ENCODE measurements at regions not wholly inside any gene's neighbourhood (a gene's known extent, or its start where the extent isn't known, plus 50 kb on each side); places are given as distances from the start of the nearest gene placed in this dataset.
"Not testable (repeated sequence)": the region's sequence is repeated elsewhere in the genome, so short reads cannot be mapped to it uniquely, and the experiment has no call there.

GRCh38 chr15:89018207-89018606, 70.0 kb upstream of the ABHD2 start:
- no peaks in the 10 kb centered on the region for H3K36me3 ChIP-seq (ENCODE audit: control insufficient read depth, insufficient read depth, low read length)
- no peak for DNase-seq
- H3K4me3 Mint-ChIP-seq (ENCODE audit: unreplicated experiment): no peak overlapping the region
- ChIA-PET POLR2A (interaction anchor here (0.7 kb wide), 1 partner anchor 104 kb away, joined by 3 read pairs; no protein-coding TSS in a partner anchor), CTCF (interaction anchor here (1.7 kb wide), 1 partner anchor 114 kb away, joined by 24 read pairs; no protein-coding TSS in a partner anchor)
- no TSS peak for BruUV-seq (replicated peaks)
- H3K9me3 Mint-ChIP-seq (ENCODE audit: unreplicated experiment): peaks cover 20% of the 10 kb centered on the region
- H3K4me1 Mint-ChIP-seq (ENCODE audit: low read depth, unreplicated experiment): peaks cover 7% of the 10 kb centered on the region
- no peaks in the 10 kb centered on the region for H3K36me3 Mint-ChIP-seq (ENCODE audit: insufficient read depth, unreplicated experiment)
- H3K9me3 ChIP-seq: 0 out of 2 replicates have a peak, but pooled peaks cover 2% of the 10 kb centered on the region
- no peaks in the 10 kb centered on the region for H3K27me3 Mint-ChIP-seq (ENCODE audit: insufficient read depth, unreplicated experiment)
- TF ChIP-seq CTCF (IDR thresholded peaks at IDR 0.05; ENCODE audit: insufficient read depth in 1 of 2, low read depth in 1 of 2, low read length in 1 of 2, severe bottlenecking in 1 of 2, unreplicated experiment in 1 of 2): no peak
- H3K27me3 ChIP-seq (replicated peaks; ENCODE audit: control insufficient read depth, insufficient read depth, low read length): no peaks in the 10 kb centered on the region
- no peak overlapping the region for H3K4me3 ChIP-seq (ENCODE audit: low read depth, low read length)
- H3K27ac Mint-ChIP-seq (ENCODE audit: unreplicated experiment): no peak overlapping the region
- H3K4me1 ChIP-seq: no peaks in the 10 kb centered on the region
- intact Hi-C loops (cut with micrococcal nuclease; ENCODE audit: unreplicated experiment): loop anchor here (5.0 kb wide), 1 partner anchor 361 kb away; no protein-coding TSS in a partner anchor

- Histone ChIP-seq H3K4me1 (no peaks in the 10 kb centered on the region), H3K27me3 (replicated peaks; ENCODE audit: control insufficient read depth, insufficient read depth, low read length) (no peaks in the 10 kb centered on the region), H3K36me3 (ENCODE audit: control insufficient read depth, insufficient read depth, low read length) (no peaks in the 10 kb centered on the region), H3K4me3 (ENCODE audit: low read depth, low read length) (no peak overlapping the region), H3K9me3 (no peaks in the 10 kb centered on the region)
- no peak for DNase-seq
- H3K27me3 Mint-ChIP-seq (ENCODE audit: insufficient read depth, unreplicated experiment): no peaks in the 10 kb centered on the region
- H3K36me3 Mint-ChIP-seq (ENCODE audit: insufficient read depth, unreplicated experiment): no peaks in the 10 kb centered on the region
- no peak for TF ChIP-seq CTCF (IDR thresholded peaks at IDR 0.05; ENCODE audit: insufficient read depth in 1 of 2, low read depth in 1 of 2, low read length in 1 of 2, severe bottlenecking in 1 of 2, unreplicated experiment in 1 of 2)
- BruUV-seq (replicated peaks): no TSS peak
- H3K4me3 Mint-ChIP-seq (ENCODE audit: unreplicated experiment): no peak overlapping the region
- POLR2A ChIA-PET: no interaction called here
- intact Hi-C loops (cut with micrococcal nuclease; ENCODE audit: unreplicated experiment): loop anchor here (5.0 kb wide), 1 partner anchor 362 kb away; no protein-coding TSS in a partner anchor
- H3K9me3 Mint-ChIP-seq (ENCODE audit: unreplicated experiment): peaks cover 15% of the 10 kb centered on the region
- peaks cover 7% of the 10 kb centered on the region for H3K4me1 Mint-ChIP-seq (ENCODE audit: low read depth, unreplicated experiment)
- CTCF ChIA-PET: no interaction called here
- H3K27ac Mint-ChIP-seq (ENCODE audit: unreplicated experiment): no peak overlapping the region
These were observed 68.8 kb upstream of the ABHD2 start for GRCh38 chr15:89019436-89019835.

GRCh38 chr15:89021224-89021623, 67.0 kb upstream of the ABHD2 start:
- Histone ChIP-seq H3K36me3 (ENCODE audit: control insufficient read depth, insufficient read depth, low read length) (no peaks in the 10 kb centered on the region), H3K9me3 (no peaks in the 10 kb centered on the region), H3K27me3 (replicated peaks; ENCODE audit: control insufficient read depth, insufficient read depth, low read length) (no peaks in the 10 kb centered on the region), H3K4me1 (no peaks in the 10 kb centered on the region), H3K4me3 (ENCODE audit: low read depth, low read length) (no peak overlapping the region)
- Mint-ChIP-seq H3K4me3 (ENCODE audit: unreplicated experiment) (no peak overlapping the region), H3K9me3 (ENCODE audit: unreplicated experiment) (no peaks in the 10 kb centered on the region), H3K27me3 (ENCODE audit: insufficient read depth, unreplicated experiment) (no peaks in the 10 kb centered on the region), H3K4me1 (ENCODE audit: low read depth, unreplicated experiment) (peaks cover 7% of the 10 kb centered on the region), H3K27ac (ENCODE audit: unreplicated experiment) (no peak overlapping the region), H3K36me3 (ENCODE audit: insufficient read depth, unreplicated experiment) (no peaks in the 10 kb centered on the region)
- no peak for TF ChIP-seq CTCF (IDR thresholded peaks at IDR 0.05; ENCODE audit: insufficient read depth in 1 of 2, low read depth in 1 of 2, low read length in 1 of 2, severe bottlenecking in 1 of 2, unreplicated experiment in 1 of 2)
- ChIA-PET CTCF (no interaction called here), POLR2A (no interaction called here)
- intact Hi-C loops (cut with micrococcal nuclease; ENCODE audit: unreplicated experiment): no loop called here
- DNase-seq: no peak
- BruUV-seq (replicated peaks): no TSS peak

- CTCF ChIA-PET: interaction anchor here (1.2 kb wide), 1 partner anchor 117 kb away, joined by 5 read pairs; no protein-coding TSS in a partner anchor
- H3K4me1 Mint-ChIP-seq (ENCODE audit: low read depth, unreplicated experiment); POLR2A ChIA-PET; H3K36me3 ChIP-seq (ENCODE audit: control insufficient read depth, insufficient read depth, low read length); intact Hi-C loops (cut with micrococcal nuclease; ENCODE audit: unreplicated experiment); H3K36me3 Mint-ChIP-seq (ENCODE audit: insufficient read depth, unreplicated experiment); BruUV-seq (replicated peaks); H3K4me3 Mint-ChIP-seq (ENCODE audit: unreplicated experiment); H3K9me3 ChIP-seq; H3K27ac Mint-ChIP-seq (ENCODE audit: unreplicated experiment); H3K4me1 ChIP-seq; H3K27me3 Mint-ChIP-seq (ENCODE audit: insufficient read depth, unreplicated experiment); H3K27me3 ChIP-seq (replicated peaks; ENCODE audit: control insufficient read depth, insufficient read depth, low read length); DNase-seq; H3K9me3 Mint-ChIP-seq (ENCODE audit: unreplicated experiment); H3K4me3 ChIP-seq (ENCODE audit: low read depth, low read length): not testable (repeated sequence)
These were observed 66.4 kb upstream of the ABHD2 start for GRCh38 chr15:89021886-89022285.

Measured in Caco-2 (cell line).